ENCODE measurements at regions not wholly inside any gene's neighbourhood (a gene's known extent, or its start where the extent isn't known, plus 50 kb on each side); places are given as distances from the start of the nearest gene placed in this dataset.
"Not testable (repeated sequence)": the region's sequence is repeated elsewhere in the genome, so short reads cannot be mapped to it uniquely, and the experiment has no call there.

GRCh38 chr7:24058953-24059352 is 225.0 kb upstream of the NPY start:
- DNase-seq: no peak

- DNase-seq: no peak
These were observed 224.2 kb upstream of the NPY start for GRCh38 chr7:24059775-24060174.

GRCh38 chr7:24063721-24064120 is 220.3 kb upstream of the NPY start:
- DNase-seq: no peak

GRCh38 chr7:24069751-24070150 is 214.2 kb upstream of the NPY start:
- DNase-seq: no peak

GRCh38 chr7:24073651-24074420 is 210.2 kb upstream of the NPY start:
- DNase-seq: no peak

- DNase-seq: no peak
These were observed 208.6 kb upstream of the NPY start for GRCh38 chr7:24075426-24075810.

- no peak for DNase-seq
These were observed 201.2 kb upstream of the NPY start for GRCh38 chr7:24082826-24083225.

- DNase-seq: no peak
These were observed 181.0 kb upstream of the NPY start for GRCh38 chr7:24102988-24103387.

- no peak for DNase-seq
These were observed 175.0 kb upstream of the NPY start for GRCh38 chr7:24108906-24109376.

- DNase-seq: no peak
These were observed 173.9 kb upstream of the NPY start for GRCh38 chr7:24110056-24110455.

- DNase-seq: no peak
These were observed 170.5 kb upstream of the NPY start for GRCh38 chr7:24113506-24113905.

- DNase-seq: no peak
These were observed 168.3 kb upstream of the NPY start for GRCh38 chr7:24115661-24116060.

GRCh38 chr7:24117903-24118499 is 166.0 kb upstream of the NPY start:
- DNase-seq: not testable (repeated sequence)

GRCh38 chr7:24119852-24120251 is 164.1 kb upstream of the NPY start:
- no peak for DNase-seq

- DNase-seq: no peak
These were observed 160.9 kb upstream of the NPY start for GRCh38 chr7:24123076-24123475.

- DNase-seq: no peak
These were observed 158.2 kb upstream of the NPY start for GRCh38 chr7:24125765-24126164.

- no peak for DNase-seq
These were observed 156.1 kb upstream of the NPY start for GRCh38 chr7:24127930-24128329.

GRCh38 chr7:24129597-24129996 is 154.4 kb upstream of the NPY start:
- DNase-seq: no peak

GRCh38 chr7:24130631-24131030 is 153.4 kb upstream of the NPY start:
- DNase-seq: no peak

- DNase-seq: no peak
These were observed 150.3 kb upstream of the NPY start for GRCh38 chr7:24133691-24134090.

- DNase-seq: no peak
These were observed 149.5 kb upstream of the NPY start for GRCh38 chr7:24134535-24134934.

- no peak for DNase-seq
These were observed 148.8 kb upstream of the NPY start for GRCh38 chr7:24135003-24135817.

GRCh38 chr7:24137338-24137737 is 146.7 kb upstream of the NPY start:
- no peak for DNase-seq

- DNase-seq: no peak
These were observed 145.6 kb upstream of the NPY start for GRCh38 chr7:24138343-24138742.

Measured in NCI-H748 treated with DMSO at 0.1 percent for 48 hours (cell line).